Nucleus accumbens (tissue), 56 donors: ENCODE measurements at regions not wholly inside any gene's neighbourhood (a gene's known extent, or its start where the extent isn't known, plus 50 kb on each side); places are given as distances from the start of the nearest gene placed in this dataset.

Source experiments
- DNase-seq, 56 donors: peaks; one replicate each; lab custom pipeline; 2025; lab: John Stamatoyannopoulos, UW

GRCh38 chr17:34874478-34874877 lies 86.8 kb downstream of the CCT6B start:
- no peak for DNase-seq

GRCh38 chr17:34872640-34873039 lies 88.6 kb downstream of the CCT6B start:
- DNase-seq, result no peak

- DNase-seq, result no peak
These were observed 91.6 kb downstream of the CCT6B start for GRCh38 chr17:34869641-34870040.

- no peak for DNase-seq
These were observed 95.5 kb downstream of the CCT6B start for GRCh38 chr17:34865716-34866115.

GRCh38 chr17:34862384-34862783 lies 98.9 kb downstream of the CCT6B start:
- no peak for DNase-seq

- DNase-seq, result no peak
These were observed 99.4 kb downstream of the CCT6B start for GRCh38 chr17:34861864-34862263.

GRCh38 chr17:34859652-34860051 lies 101.6 kb downstream of the CCT6B start:
- no peak for DNase-seq

- DNase-seq, result no peak
These were observed 102.4 kb downstream of the CCT6B start for GRCh38 chr17:34858591-34859565.

GRCh38 chr17:34853924-34854323 lies 107.3 kb downstream of the CCT6B start:
- DNase-seq, result no peak

- DNase-seq, result no peak
These were observed 108.6 kb downstream of the CCT6B start for GRCh38 chr17:34852614-34853013.

GRCh38 chr17:34851961-34852540 lies 109.2 kb downstream of the CCT6B start:
- no peak for DNase-seq

- DNase-seq, result no peak
These were observed 110.3 kb downstream of the CCT6B start for GRCh38 chr17:34850964-34851363.

- DNase-seq, result no peak
These were observed 111.2 kb downstream of the CCT6B start for GRCh38 chr17:34850023-34850422.

- no peak for DNase-seq
These were observed 113.3 kb downstream of the CCT6B start for GRCh38 chr17:34847938-34848337.

- no peak for DNase-seq
These were observed 116.0 kb downstream of the CCT6B start for GRCh38 chr17:34845296-34845695.

GRCh38 chr17:34843682-34844081 lies 117.6 kb downstream of the CCT6B start:
- DNase-seq, result no peak

- DNase-seq, result no peak
These were observed 119.0 kb downstream of the CCT6B start for GRCh38 chr17:34842235-34842634.

GRCh38 chr17:34841467-34841866 lies 119.8 kb downstream of the CCT6B start:
- no peak for DNase-seq

- DNase-seq, result no peak
These were observed 120.5 kb downstream of the CCT6B start for GRCh38 chr17:34840750-34841149.

GRCh38 chr17:34837876-34838478 lies 123.3 kb downstream of the CCT6B start:
- no peak for DNase-seq

GRCh38 chr17:34832376-34832775 lies 128.9 kb downstream of the CCT6B start:
- DNase-seq, result no peak

GRCh38 chr17:34827008-34827407 lies 134.3 kb downstream of the CCT6B start:
- no peak for DNase-seq
